ENCODE measurements at regions not wholly inside any gene's neighbourhood (a gene's known extent, or its start where the extent isn't known, plus 50 kb on each side); places are given as distances from the start of the nearest gene placed in this dataset.

DNA sequence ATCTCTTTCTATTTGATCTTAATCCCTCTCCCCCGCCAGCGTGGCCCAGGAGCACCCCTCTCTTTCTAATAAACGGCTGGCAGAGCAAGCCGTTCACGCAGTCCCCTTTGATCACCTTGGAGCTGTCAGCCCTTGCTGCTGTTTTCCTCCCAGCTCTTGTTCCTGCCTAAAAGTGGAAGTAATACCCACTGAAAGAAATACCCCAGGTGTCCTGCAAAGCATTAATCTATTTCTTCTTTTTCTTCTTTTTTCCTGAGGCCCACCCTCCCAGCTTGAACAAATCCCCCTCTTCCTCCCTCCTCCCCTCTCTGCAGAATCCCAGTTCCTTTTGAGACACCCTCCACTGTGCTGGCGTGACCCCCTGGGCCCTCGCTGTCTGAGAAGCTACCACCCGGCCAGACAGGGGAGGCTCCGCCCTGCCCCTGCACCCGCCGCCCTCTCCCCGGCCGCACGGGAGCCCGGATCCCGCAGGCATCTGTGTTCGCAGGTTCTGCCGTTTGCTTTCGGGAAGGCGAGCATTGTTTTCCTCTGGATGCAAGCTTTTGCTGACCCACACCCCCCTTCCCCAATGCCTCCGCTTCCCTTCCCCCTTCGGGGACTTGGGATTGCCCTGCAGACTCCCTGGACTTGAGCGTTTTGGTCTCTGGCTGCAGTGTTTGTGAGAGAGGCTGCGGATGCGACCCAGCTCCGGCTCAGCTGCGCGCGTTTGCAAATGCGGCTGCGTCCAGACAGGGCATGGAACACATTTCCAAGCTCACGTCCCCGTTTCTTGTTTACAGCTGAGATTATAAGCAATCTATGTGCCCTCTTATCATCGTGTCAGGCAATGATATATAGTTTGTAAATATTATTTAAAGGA, 631.5 kb downstream of the NYAP2 start (continued):
- TF ChIP-seq, protein P1, sequence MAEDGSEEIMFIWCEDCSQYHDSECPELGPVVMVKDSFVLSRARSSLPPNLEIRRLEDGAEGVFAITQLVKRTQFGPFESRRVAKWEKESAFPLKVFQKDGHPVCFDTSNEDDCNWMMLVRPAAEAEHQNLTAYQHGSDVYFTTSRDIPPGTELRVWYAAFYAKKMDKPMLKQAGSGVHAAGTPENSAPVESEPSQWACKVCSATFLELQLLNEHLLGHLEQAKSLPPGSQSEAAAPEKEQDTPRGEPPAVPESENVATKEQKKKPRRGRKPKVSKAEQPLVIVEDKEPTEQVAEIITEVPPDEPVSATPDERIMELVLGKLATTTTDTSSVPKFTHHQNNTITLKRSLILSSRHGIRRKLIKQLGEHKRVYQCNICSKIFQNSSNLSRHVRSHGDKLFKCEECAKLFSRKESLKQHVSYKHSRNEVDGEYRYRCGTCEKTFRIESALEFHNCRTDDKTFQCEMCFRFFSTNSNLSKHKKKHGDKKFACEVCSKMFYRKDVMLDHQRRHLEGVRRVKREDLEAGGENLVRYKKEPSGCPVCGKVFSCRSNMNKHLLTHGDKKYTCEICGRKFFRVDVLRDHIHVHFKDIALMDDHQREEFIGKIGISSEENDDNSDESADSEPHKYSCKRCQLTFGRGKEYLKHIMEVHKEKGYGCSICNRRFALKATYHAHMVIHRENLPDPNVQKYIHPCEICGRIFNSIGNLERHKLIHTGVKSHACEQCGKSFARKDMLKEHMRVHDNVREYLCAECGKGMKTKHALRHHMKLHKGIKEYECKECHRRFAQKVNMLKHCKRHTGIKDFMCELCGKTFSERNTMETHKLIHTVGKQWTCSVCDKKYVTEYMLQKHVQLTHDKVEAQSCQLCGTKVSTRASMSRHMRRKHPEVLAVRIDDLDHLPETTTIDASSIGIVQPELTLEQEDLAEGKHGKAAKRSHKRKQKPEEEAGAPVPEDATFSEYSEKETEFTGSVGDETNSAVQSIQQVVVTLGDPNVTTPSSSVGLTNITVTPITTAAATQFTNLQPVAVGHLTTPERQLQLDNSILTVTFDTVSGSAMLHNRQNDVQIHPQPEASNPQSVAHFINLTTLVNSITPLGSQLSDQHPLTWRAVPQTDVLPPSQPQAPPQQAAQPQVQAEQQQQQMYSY (CRISPR knock-in tag; IDR thresholded peaks at IDR 0.05), result 0 out of 2 replicates have a peak, but pooled peaks have one; percentile 41
- TF ChIP-seq, protein P2, sequence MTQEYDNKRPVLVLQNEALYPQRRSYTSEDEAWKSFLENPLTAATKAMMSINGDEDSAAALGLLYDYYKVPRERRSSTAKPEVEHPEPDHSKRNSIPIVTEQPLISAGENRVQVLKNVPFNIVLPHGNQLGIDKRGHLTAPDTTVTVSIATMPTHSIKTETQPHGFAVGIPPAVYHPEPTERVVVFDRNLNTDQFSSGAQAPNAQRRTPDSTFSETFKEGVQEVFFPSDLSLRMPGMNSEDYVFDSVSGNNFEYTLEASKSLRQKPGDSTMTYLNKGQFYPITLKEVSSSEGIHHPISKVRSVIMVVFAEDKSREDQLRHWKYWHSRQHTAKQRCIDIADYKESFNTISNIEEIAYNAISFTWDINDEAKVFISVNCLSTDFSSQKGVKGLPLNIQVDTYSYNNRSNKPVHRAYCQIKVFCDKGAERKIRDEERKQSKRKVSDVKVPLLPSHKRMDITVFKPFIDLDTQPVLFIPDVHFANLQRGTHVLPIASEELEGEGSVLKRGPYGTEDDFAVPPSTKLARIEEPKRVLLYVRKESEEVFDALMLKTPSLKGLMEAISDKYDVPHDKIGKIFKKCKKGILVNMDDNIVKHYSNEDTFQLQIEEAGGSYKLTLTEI (CRISPR knock-in tag; conservative IDR thresholded peaks at IDR 0.05), result no peak
- TF ChIP-seq SIX1 (CRISPR knock-in tag; IDR thresholded peaks at IDR 0.05; ENCODE audit: borderline replicate concordance) (no peak), ZSCAN31 (CRISPR knock-in tag; IDR thresholded peaks at IDR 0.05; ENCODE audit: low read depth) (no peak; the same call in 1 of the 2 replicates), CEBPB (IDR thresholded peaks at IDR 0.05; ENCODE audit: borderline replicate concordance, low read depth, low read length) (no peak), ZNF510 (CRISPR knock-in tag; IDR thresholded peaks at IDR 0.05; ENCODE audit: low read depth) (no peak), SNAI1 (CRISPR knock-in tag; IDR thresholded peaks at IDR 0.05; ENCODE audit: borderline replicate concordance) (no peak), GMEB1 (CRISPR knock-in tag; IDR thresholded peaks at IDR 0.05; ENCODE audit: borderline replicate concordance) (peak; percentile 53; the same call in 1 of the 2 replicates), NCOA5 (CRISPR knock-in tag; IDR thresholded peaks at IDR 0.05) (no peak), SUZ12 (IDR thresholded peaks at IDR 0.05; ENCODE audit: low read depth, low read length) (no peak), ZNF275 (CRISPR knock-in tag; IDR thresholded peaks at IDR 0.05; ENCODE audit: borderline replicate concordance) (no peak; the same call in 1 of the 2 replicates)
- TF ChIP-seq, protein P3, sequence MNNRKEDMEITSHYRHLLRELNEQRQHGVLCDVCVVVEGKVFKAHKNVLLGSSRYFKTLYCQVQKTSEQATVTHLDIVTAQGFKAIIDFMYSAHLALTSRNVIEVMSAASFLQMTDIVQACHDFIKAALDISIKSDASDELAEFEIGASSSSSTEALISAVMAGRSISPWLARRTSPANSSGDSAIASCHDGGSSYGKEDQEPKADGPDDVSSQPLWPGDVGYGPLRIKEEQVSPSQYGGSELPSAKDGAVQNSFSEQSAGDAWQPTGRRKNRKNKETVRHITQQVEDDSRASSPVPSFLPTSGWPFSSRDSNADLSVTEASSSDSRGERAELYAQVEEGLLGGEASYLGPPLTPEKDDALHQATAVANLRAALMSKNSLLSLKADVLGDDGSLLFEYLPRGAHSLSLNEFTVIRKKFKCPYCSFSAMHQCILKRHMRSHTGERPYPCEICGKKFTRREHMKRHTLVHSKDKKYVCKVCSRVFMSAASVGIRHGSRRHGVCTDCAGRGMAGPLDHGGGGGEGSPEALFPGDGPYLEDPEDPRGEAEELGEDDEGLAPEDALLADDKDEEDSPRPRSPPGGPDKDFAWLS (CRISPR knock-in tag; IDR thresholded peaks at IDR 0.05; ENCODE audit: borderline replicate concordance), result no peak
